Lung (tissue), 11 donors: ENCODE measurements at regions not wholly inside any gene's neighbourhood (a gene's known extent, or its start where the extent isn't known, plus 50 kb on each side); places are given as distances from the start of the nearest gene placed in this dataset.

Experiments
- ATAC-seq: fragments of 200-7000 bp; cut with Tn5 transposase; one replicate; pipeline ENCODE4 v1.9.1; 2020; ENCODE audit warnings: moderate number of reproducible peaks; ENCODE audit not compliant: insufficient read depth, low FRiP score
- DNase-seq, 3 donors: peaks; one replicate each; pipeline ENCODE4 v3.0.0-alpha.2; 2013 to 2017
- H3K27ac ChIP-seq, 2 donors: one replicate each; pipeline ENCODE4 v1.5.1; 2013; ENCODE audit warnings: mild to moderate bottlenecking in 2 of 2, moderate library complexity in 2 of 2, control low read depth in 1 of 2, inconsistent platforms in 1 of 2, low read depth in 1 of 2, low read length in 1 of 2
- H3K27me3 ChIP-seq, 3 donors: one replicate each; pipeline ENCODE4 v1.5.1; 2013; ENCODE audit warnings: low read length in 2 of 3; ENCODE audit not compliant: control insufficient read depth in 3 of 3, insufficient read depth in 3 of 3
- H3K36me3 ChIP-seq, 4 donors: one replicate each; pipeline ENCODE4 v1.5.1; 2013; ENCODE audit warnings: low read length in 4 of 4, mild to moderate bottlenecking in 1 of 4, moderate library complexity in 1 of 4; ENCODE audit not compliant: control insufficient read depth in 4 of 4, insufficient read depth in 4 of 4
- H3K4me1 ChIP-seq, 5 donors: one replicate each; pipeline ENCODE4 v1.5.1; 2013; ENCODE audit warnings: low read length in 5 of 5, mild to moderate bottlenecking in 2 of 5, moderate library complexity in 1 of 5; ENCODE audit not compliant: control insufficient read depth in 5 of 5, insufficient read depth in 5 of 5
- H3K4me3 ChIP-seq: one replicate; pipeline ENCODE4 v1.5.1; 2013; ENCODE audit warnings: mild to moderate bottlenecking, control low read depth, moderate library complexity
- H3K9ac ChIP-seq, 2 donors: one replicate each; pipeline ENCODE4 v1.5.1; 2013; ENCODE audit warnings: low read length in 2 of 2, control low read depth in 1 of 2; ENCODE audit not compliant: insufficient read depth in 1 of 2
- H3K9me3 ChIP-seq, 4 donors: one replicate each; pipeline ENCODE4 v1.5.1; 2013; ENCODE audit warnings: low read length in 3 of 4, mild to moderate bottlenecking in 1 of 4, moderate library complexity in 1 of 4; ENCODE audit not compliant: control insufficient read depth in 4 of 4, insufficient read depth in 3 of 4
- CTCF ChIP-seq: IDR thresholded peaks from 2 replicates; pipeline ENCODE4 v1.5.1; 2012; ENCODE audit warnings: mild to moderate bottlenecking; ENCODE audit errors: control extremely low read depth, extremely low read depth
- WGBS, 2 donors: extraction: QIAGEN DNeasy Blood & Tissue Kit; methylation state at CpG; one replicate each; pipeline ENCODE4 v1.1.7; 2013; 5-methylcytosine and 5-hydroxymethylcytosine counted together
- donor health status: control.
- donor health status: control.
- donor health status: Bipolar disorder and iron deficiency.
- donor health status: healthy.
- donor health status: DM: yes; HTN: yes; CAD: no.

DNA sequence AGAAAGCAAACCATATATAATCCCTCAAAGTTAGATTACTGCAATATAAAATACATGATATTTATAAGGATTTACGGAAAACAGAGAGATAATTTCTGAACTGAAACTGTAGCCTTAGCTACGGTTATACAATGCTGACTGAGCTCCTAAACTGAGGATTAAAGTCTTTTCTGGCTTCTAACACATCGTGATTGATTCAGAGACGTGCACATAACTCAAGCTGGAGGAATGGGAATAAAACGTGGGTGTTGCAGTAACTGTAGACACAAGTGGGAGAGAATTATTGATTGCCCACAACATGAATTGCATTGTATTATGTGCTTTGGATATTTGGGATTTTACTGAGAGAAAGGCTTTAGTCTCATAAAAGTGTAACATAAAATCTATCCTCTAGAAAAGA is 418.0 kb upstream of the OPRM1 start:
- Histone ChIP-seq H3K9me3 (no peaks in the 10 kb centered on the region), H3K9ac (no peak overlapping the region), H3K27ac (no peak overlapping the region), H3K27me3 (no peaks in the 10 kb centered on the region), H3K36me3 (no peaks in the 10 kb centered on the region), H3K4me1 (peaks cover 0 to 7% (median 3%) of the 10 kb centered on the region in 5 donors), H3K4me3 (no peak overlapping the region)
- DNase-seq: no peak
- 67 to 84% methylated on average over 5 of the region's 5 CpGs for WGBS, 2 donors
- TF ChIP-seq CTCF: no peak
- no peak for ATAC-seq

- H3K9me3 ChIP-seq: no peaks in the 10 kb centered on the region
- H3K27ac ChIP-seq: no peak overlapping the region
- peaks cover 0 to 7% (median 0%) of the 10 kb centered on the region in 5 donors for H3K4me1 ChIP-seq
- ATAC-seq: no peak
- H3K9ac ChIP-seq: no peak overlapping the region
- no peak overlapping the region for H3K4me3 ChIP-seq
- H3K36me3 ChIP-seq: no peaks in the 10 kb centered on the region
- TF ChIP-seq CTCF: no peak
- DNase-seq: no peak
- H3K27me3 ChIP-seq: no peaks in the 10 kb centered on the region
- 54 to 55% methylated on average over 8 of the region's 8 CpGs for WGBS, 2 donors
Observed at GRCh38 chr6:153618371-153619322, 420.4 kb upstream of the OPRM1 start.

GRCh38 chr6:153616506-153616905 is 422.5 kb upstream of the OPRM1 start:
- ATAC-seq (no peak), DNase-seq (no peak)
- Histone ChIP-seq H3K36me3 (no peaks in the 10 kb centered on the region), H3K4me1 (peaks cover 0 to 7% (median 0%) of the 10 kb centered on the region in 5 donors), H3K9ac (no peak overlapping the region), H3K27me3 (no peaks in the 10 kb centered on the region), H3K4me3 (no peak overlapping the region), H3K9me3 (no peaks in the 10 kb centered on the region), H3K27ac (no peak overlapping the region)
- 68 to 76% methylated on average over 6 of the region's 6 CpGs for WGBS, 2 donors
- no peak for TF ChIP-seq CTCF
